ENCODE measurements at regions not wholly inside any gene's neighbourhood (a gene's known extent, or its start where the extent isn't known, plus 50 kb on each side); places are given as distances from the start of the nearest gene placed in this dataset.
"Not testable (repeated sequence)": the region's sequence is repeated elsewhere in the genome, so short reads cannot be mapped to it uniquely, and the experiment has no call there.

DNA sequence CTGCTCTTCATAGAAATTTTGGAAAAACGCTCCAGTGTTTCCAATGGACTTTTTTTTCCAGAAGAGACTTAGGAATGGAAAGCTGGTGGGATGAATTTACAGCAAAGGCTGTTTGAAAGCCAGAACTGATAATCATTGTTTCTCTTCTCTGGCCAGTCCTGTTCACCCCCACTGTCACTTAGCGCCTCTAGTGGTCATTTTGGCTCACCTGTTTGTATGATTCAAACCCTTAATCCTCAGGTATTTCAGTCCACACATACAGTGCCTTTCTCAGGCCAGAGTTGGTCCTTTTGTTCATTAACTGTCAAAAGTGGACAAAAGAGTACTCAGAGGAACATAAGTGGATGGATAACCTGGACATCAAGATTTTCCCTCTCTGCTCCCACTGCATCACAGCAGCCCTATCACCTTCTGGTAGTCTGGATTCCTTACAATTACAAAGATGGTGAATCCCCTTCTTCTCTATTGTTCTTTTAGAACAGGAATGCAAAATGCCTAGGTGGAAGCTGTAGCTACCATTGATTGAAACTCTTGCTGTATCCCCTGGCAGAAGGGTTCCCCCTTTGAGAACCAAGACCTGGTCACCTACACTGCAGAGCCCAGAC is 177.6 kb upstream of the OLFM3 start:
- no peak for DNase-seq

DNA sequence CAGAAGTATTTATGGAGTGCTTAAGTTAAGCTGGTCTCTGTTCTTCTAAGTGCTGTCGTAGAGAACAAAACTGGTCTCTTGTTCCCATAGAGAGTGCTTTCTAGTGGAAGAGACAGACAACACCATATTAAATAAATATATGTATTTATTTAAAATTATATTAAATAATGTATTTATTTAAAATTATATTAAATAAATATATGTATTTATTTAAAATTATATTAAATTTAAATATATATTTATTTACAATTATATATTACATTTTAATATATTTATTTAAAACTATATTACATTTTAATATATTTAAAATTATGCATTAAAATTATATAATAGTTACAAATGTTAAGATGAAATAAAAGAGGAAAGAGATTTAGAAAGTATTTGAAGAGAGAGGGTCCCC is 175.5 kb upstream of the OLFM3 start:
- no peak for DNase-seq

DNA sequence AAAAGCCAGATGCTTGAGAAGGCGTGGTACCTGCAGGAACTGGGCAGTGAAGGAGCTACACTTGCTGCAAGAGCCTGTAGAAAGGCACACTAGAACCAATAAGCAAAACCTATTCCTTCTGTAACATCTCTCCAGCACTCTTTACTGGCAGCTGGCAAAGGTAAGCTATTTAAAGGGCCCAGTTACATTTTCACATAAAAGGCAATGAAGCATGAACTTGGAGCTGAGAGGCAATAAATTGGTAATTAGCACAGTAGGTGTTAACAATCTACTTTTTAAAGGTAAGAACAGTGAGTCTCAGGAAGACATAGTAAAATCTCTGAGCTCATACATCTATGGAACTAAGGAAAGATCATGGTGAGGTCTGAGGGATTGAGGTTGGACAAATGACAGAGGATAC is 167.1 kb upstream of the OLFM3 start:
- DNase-seq: no peak

DNA sequence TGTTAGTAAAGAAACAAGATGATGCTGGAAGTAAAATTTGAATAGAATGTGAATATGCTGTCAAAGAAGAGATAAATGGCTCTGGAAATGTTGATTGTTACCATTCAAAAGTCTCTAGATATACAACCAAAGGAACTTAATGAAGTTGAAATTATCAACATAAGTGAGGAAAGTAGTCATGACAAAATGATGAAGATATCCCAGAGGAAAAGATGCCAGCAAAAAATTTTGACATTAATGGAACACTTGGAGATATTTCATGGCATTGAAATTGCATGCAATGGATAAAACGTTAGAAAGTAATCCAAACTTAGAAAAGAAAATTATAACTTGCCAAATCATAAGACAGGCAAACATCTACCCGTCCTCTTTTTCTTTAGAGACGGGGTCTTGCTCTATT is 154.5 kb upstream of the OLFM3 start:
- no peak for DNase-seq

DNA sequence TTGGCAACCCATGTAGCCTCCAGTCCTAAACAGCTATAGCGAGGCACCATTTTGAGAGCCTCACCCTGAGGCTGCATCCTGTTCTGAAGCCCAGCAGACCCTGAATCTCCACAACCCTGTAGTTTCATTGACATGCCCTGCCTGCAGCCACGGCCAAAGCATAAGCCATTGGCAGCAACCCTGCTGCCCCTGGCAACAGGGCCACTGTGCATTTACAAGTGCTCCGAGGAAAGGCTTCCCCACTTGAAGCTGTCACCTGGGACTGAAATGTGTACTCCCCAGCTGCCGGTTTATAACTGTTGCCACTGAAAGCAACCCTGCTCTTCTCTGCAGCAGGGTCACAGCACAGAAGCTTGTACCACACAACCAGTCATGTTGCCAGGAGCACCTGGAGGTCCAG is 124.2 kb upstream of the OLFM3 start:
- no peak for DNase-seq

DNA sequence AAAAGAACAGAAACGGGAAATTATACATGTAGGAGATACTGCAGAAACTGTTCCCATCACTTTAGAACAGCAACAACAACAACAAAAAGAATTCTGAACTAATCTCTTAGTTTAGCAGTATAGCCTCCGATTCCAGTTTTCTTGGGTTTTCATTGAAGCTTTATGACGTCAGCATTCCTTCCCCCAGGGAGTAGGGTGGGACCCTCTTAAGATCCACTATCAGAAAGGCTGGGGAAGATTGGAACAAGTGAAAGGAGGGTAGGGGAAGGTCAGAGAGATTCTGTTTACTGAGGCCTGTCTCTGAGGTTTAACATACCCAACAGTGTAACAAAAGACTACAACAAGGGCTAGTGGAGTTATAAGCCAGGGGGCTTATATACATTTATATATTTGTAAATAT is 121.4 kb upstream of the OLFM3 start:
- DNase-seq: no peak

DNA sequence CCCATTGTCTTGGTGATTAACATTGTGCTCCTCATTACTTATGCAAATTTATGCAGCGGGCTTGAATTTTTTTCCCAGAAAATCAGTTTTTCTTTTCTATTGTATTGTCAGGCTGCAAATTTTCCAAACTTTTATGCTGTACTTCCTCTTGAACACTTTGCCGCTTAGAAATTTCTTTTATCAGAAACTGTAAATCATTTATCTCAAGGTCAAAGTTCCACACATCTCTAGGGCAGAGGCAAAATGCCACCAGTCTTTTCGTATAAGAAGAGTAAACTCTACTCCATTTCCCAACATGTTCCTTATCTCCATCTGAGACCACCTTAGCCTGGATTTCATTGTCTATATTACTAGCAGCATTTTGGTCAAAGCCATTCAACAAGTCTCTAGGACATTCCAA is 113.9 kb upstream of the OLFM3 start:
- DNase-seq: no peak

DNA sequence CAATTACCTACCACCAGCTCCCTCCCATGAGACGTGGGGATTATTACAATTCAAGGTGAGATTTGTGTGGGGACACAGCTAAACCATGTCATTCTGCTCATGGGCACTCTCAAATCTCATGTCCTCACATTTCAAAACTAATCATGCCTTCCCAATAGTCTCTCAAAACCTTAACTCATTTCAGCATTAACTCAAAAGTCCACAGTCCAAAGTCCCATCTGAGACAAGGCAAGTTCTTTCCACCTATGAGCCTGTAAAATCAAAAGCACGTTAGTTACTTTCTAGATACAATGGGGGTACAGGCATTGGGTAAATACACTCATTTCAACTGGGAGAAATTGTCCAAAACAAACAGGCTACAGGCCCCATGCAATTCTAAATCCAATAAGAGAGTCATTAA is 112.8 kb upstream of the OLFM3 start:
- not testable (repeated sequence) for DNase-seq

DNA sequence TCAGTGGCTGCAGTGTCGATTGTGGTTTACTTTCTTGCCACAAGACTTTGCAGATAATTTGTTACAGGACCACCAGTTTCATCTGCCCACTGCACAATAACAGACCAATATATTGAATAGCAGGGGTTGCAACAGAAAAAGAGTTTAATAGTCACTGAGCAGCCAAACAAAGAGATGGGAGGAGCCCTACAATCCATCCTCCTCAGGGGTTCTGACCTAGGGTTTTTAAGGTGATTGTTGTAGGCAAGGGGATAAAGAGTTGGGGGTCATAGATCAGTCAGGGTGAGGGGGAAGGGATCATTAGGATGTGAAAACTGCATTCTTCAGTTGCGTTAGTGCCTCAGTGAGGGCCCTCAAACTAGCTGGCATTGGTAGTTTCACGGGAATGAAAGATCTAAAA is 110.7 kb upstream of the OLFM3 start:
- no peak for DNase-seq

DNA sequence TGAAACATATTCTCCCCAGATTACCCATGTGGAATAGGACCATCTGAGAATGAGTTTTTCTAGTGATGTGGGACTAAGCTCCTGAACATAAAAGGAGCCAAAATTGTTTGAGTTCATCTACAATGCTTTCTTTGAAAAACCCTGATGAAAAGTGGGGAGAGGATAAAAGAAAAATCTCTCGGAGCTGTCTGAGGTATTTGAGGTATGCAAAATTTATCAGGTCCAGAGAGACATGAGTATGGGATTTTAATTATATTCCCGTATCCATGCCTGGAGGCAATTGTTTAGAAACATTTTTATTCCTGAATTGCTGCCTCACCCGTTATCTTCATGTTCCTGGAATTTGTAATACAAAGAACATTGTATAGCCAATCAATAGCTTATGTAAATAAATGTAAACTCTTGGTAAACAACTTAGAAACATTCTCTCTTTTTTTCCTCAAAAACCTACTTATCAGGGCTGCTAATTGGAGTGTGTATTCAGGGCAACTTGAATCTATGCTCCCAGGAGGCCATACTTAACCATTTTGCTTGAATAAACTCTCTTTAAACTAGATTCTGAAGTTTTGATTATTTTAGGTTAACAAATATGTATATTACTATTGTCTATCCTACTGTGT is 109.3 kb upstream of the OLFM3 start:
- no peak for DNase-seq

DNA sequence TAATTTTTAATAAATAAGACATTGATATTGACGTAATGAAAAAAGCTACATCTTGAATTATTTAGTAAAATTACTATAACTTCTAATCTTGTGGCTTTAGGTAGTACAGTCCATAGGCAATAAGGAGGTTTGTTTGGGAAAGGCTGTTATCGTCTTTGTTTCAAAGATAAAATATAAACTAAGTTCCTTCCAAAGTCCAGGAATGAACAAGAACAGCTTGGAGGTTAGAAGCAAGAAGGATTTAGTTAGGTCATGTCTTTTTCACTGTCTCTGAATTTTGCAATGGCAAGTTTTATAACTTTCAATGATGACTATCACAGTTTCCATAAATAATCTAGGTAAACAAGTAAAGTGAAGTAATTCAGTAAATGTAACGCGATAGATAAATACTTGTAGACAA is 106.9 kb upstream of the OLFM3 start:
- DNase-seq: no peak

DNA sequence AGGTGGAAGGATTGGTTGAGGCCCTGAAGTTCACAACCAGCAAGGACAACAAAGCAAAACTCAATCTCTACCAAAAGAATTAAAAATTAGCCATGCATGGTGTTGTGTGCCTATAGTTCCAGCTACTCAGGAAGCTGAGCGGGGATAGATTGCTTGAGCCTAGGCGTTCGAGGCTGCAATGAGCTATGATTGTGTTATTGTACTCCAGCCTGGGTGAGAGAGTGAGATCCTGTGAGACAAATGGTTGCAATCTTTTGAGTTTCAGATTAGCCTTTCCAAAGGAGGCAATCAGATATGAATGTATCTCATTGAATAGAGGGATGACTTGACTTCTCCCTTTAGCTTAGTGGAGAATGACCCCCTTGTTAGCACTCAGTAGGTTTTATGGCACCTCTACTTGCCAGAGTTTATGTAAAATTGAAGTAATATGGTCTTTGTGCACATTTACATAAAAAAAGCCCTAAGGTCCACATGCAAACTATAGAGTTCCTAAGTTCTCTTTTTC is 105.6 kb upstream of the OLFM3 start:
- no peak for DNase-seq

DNA sequence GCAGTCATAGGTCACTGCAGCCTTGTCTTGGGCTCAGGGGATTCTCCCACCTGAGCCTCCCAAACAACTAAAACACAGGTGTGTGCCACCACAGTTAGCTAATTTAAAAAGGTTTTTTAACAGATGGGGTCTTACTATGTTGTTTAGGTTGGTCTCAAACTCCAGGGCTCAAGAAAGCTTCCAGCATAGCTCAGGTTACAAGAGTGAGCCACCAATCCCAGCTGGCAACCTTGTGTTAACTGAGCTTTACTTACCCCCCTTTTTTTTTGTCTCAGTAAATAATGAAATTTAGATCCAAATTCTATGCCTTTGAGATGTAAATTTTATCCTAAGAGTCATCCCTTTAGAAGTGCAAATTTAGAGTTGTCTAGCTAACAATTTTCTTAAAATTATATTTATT is 103.9 kb upstream of the OLFM3 start:
- no peak for DNase-seq

DNA sequence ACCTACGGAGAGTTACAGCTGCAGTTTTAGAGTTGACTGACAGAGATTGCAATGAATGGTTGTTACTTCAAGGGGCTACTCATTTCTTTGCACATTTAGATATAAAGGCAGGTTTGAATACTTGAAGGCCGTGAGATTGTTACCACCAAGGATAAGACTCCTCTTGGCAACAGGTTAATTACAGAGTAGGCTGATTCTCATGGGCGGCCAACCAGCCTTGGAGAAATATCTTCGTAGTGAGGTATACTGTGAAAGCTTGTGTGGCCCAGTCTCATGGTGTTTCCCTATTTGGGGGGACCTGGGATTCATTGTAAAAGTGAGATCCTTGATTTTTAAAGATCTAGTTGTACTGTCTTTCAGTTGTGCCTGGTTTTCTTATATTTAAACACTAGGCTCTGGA is 103.2 kb upstream of the OLFM3 start:
- no peak for DNase-seq

DNA sequence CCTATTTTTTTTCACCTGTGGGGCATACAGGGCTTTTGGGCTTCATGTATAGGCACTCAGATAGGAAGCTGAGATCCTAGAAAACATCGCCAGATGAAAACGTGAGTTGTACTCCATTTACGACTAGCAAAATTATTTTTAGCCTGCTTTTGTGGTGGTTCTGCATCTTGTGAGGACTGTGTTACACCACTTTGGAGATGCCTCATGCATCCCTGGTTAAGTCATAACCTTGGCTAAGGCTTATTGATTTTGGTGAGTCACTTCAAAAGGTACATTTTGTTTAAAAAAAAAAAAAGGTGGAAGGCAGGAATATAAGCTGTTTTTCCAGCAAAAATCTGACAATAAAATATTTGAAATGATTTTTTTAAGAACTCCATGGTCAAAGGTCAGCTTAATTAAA is 101.8 kb upstream of the OLFM3 start:
- DNase-seq: no peak

DNA sequence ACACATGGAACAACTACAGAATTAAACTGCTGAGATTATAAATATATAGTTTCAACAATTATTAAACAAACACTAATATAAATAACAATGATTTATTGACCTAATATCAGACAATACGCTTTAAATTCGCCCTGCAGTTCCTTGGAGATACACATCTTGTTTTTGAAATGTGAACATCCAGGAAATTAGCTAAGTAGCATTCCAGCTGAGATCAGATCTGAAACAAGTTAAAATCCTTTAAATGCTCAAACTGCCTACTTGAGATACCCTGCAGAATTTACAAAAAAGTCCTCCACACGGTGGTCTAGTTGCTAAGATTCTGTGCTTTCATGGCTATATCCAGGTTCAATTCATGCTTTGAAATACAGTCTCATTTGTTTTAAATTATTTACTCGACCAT is 101.4 kb upstream of the OLFM3 start:
- DNase-seq: no peak

DNA sequence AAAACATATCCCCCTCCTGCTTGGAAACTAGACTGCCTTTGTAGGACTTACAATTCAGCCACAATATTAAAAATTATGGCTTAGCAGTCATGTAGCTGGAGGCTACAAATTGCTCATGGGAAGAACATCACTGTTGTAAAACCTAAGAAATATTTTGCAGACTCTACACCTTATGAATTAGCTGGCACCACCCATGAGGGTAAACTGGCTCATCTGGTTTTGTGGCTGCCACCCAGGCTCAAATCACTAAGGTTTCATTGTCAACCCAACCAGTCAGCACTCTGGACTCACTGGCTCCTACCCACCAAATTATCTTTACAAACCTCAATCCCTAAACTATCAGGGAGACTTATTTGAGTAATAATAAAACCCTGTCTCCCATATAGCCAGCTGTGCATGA is 100.7 kb upstream of the OLFM3 start:
- DNase-seq: no peak

DNA sequence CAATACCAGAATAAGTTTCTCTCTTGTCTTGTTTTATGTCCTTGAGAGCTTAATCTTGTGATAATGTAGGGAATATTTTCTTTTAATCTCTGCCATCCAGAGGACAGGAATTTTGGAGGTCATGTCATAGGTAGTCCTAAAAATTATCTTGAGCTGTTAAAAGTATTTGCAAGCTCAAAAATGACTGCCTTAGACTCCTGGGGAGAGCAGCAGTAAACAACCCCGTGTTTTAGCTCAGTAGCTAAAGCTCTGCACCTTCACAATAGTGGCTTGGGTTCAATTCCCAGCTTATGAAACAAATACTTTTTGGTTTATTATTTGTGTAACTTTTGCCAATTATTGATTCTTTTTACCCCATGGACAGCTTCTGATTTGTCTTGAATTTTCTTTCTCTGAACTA is 99.4 kb upstream of the OLFM3 start:
- DNase-seq: no peak

DNA sequence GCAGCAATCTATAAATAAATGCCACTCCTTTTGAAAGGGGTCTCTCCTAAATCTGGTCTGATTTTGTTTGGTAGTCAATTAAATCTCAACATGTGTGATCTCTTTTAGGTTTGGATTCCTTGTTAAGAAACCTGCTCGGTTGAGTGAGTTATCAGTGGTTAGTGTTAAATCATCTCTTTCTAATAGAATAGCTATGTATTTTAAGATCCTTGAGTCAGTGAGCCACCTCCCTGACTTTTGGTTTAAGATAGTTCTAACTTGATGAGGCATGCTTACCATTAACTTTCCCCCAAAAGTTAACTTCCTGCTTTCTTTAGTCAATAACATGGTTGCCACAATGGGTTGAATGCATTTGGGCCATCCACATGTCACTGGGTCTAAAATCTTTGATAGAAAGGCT is 93.1 kb upstream of the OLFM3 start:
- DNase-seq: no peak

DNA sequence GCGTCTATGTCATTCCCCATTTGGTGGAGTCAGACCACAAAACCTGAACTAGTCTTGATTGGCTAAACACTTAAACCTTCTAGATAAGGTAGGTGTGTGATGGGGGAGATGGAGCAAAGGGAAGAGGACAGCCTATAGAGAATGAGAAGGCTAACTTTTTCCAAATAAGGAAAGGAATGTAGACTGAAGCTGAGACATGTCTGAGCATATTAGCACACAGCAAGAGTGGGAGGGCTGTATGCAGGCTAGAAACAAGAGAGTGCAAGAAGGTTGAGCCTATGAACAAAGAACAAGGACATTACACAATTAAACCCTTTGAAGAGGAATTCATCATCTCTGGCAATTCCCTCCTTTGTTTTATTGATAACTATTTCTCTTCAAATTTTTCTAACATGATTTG is 89.2 kb upstream of the OLFM3 start:
- no peak for DNase-seq

DNA sequence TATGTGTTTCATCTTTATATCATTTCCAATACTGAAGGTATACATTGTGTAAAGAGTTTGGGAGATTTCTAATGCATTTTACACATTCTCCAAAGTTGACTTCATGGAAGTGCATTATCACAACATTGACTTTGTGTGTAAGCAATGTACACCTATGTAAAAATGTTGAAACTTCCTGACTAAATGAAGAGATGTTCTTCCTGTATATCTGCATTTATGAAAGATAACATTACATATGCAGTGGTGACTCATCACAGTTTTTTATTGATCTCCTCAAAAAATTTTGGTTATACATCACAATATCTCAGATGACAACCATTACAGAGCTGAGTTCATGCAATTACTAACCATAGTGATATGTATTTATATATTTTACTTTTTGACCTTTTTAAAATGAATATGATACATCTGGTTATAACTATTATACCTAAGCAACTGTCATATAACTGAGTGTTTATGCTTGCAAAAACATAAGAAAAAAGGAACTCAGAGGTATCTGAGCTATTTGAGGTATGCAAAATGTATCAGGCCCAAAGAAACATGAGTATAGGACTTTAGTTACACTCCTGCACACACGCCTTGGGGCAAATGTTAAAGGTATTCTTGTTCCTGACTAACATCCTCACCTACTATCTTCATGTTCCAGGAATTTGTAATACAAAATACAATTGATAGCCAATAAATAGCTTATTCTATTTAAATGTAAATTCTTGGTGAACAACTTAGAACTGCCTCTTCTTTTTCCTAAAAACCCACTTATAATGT is 88.2 kb upstream of the OLFM3 start:
- DNase-seq: no peak

DNA sequence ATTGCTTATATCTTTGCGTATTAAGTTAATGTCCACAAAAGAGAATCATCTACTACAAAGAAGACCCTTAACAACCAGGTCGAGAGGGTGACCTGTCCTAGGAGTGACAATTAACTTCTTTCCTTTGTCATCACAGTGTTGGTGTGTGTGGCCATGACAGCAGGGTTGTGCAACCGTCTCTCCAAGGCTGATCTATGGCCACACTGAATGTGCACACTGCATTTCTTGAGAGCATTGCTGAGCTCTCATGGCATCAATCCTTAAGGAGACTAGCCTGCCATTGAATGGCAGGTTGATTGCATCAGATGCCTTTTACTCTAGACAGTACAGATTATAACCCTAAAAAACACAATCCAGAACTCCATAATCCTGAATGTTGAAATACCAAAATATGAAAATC is 86.5 kb upstream of the OLFM3 start:
- no peak for DNase-seq

DNA sequence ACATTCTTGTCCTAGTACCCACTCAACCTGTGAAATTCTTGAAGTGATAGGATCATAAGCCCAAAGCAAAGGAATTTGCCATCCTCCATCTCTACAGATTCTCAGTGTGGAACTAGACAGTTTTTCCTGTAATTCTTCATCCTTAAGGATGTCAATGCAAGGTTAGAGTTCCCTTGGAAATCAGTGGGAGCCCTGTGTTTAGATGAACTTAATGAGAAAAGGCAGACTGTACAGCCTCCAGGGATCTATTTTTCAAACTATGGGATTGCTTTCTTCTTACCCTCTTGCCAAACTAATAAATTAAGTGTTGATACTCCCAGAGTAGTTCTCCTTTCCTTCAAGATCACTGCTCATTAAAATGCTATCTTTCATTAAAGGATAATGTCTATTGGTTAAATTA is 78.1 kb upstream of the OLFM3 start:
- no peak for DNase-seq

DNA sequence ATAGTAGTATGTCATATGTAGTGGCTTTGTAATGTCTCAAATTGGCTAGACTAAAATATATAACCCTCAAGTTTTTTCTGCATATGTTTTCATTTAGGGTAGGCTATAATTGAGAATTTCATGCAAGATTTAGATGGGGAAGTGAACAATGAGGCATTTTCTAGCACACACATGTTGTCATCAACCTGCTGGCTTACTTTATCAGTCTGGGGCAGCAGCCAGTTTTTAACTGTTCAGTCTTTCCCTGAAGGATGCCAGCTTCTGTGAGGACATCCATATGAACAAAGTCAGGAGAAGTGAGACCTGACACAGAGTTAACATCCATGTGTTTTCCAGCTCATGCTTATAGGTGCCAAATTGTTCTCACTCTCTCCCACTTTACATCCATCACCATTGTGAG is 74.7 kb upstream of the OLFM3 start:
- DNase-seq: no peak

DNA sequence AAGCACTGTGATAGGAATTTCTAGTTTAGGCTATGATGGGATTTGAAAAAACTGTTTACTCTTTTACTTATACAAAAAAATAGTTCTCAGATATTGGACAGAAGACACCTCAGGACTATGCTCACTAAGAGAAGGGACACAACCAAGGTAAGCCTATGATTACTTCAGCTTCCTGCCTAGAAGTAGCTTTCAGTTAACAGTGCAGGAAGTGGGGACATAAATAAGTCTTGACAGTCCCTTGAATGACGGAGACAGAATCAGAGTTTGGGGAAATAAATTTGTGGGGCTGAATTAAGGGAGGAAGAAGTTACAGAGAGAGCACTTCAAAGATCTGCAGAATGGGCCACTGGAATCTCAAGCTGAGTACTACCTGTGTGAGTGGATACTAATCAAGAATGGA is 53.8 kb upstream of the OLFM3 start:
- DNase-seq: no peak
